ENCODE measurements at regions not wholly inside any gene's neighbourhood (a gene's known extent, or its start where the extent isn't known, plus 50 kb on each side); places are given as distances from the start of the nearest gene placed in this dataset.

DNA sequence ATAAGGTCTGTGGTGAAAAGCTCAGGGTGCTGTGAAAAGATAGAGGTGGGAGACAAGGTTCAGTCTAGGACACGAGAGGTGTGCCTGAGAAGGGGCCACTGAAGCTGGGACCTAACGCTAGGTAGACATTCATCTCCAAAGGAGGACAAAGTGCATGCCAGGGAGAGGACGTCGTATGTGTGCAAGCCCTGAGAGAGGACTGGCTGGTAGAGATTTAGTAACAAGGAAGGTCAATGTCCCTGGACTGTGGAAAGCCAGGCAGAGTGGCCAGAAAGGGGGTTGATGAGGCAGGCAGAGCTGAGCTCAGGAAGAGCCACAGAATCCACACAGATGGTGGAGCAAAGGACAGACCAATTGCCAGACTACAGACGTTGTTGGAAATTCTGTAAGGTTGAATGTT lies 817.6 kb downstream of the CCSER2 start:
- TF ChIP-seq, protein P1, sequence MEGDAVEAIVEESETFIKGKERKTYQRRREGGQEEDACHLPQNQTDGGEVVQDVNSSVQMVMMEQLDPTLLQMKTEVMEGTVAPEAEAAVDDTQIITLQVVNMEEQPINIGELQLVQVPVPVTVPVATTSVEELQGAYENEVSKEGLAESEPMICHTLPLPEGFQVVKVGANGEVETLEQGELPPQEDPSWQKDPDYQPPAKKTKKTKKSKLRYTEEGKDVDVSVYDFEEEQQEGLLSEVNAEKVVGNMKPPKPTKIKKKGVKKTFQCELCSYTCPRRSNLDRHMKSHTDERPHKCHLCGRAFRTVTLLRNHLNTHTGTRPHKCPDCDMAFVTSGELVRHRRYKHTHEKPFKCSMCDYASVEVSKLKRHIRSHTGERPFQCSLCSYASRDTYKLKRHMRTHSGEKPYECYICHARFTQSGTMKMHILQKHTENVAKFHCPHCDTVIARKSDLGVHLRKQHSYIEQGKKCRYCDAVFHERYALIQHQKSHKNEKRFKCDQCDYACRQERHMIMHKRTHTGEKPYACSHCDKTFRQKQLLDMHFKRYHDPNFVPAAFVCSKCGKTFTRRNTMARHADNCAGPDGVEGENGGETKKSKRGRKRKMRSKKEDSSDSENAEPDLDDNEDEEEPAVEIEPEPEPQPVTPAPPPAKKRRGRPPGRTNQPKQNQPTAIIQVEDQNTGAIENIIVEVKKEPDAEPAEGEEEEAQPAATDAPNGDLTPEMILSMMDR (conservative IDR thresholded peaks at IDR 0.05) = no peak
- Mint-ChIP-seq H3K27ac (0 out of 7 replicates have a peak overlapping the region, but pooled peaks of 1 of the 3 experiments have one; percentile 43), H3K27me3 (ENCODE audit: low read depth) (peaks cover 13% of the 10 kb centered on the region), H3K9me3 (peaks cover 25 to 26% of the 10 kb centered on the region in 2 experiments), H3K4me3 (no peak overlapping the region), H3K4me1 (peaks cover 36 to 37% of the 10 kb centered on the region in 2 experiments), H3K36me3 (ENCODE audit: insufficient read depth in 1 of 3, low read depth in 3 of 3) (peaks cover 15 to 34% (median 21%) of the 10 kb centered on the region in 3 experiments)
- no peak overlapping the region for H2BK15ac ChIP-seq (ENCODE audit: low read depth, low read length)
- H3K4me2 ChIP-seq (ENCODE audit: insufficient read depth, insufficient read length, low read length) = no peak overlapping the region
- H2BK20ac ChIP-seq (ENCODE audit: low read depth, low read length, poor library complexity, severe bottlenecking) = no peak overlapping the region
- no peak overlapping the region for H2BK120ac ChIP-seq (ENCODE audit: low read depth, low read length, poor library complexity, severe bottlenecking)
- no peaks in the 10 kb centered on the region for H3K4me1 ChIP-seq (ENCODE audit: insufficient read depth, low read length)
- no peak overlapping the region for H4K8ac ChIP-seq (replicated peaks; ENCODE audit: insufficient read length, low read depth, low read length)
- no peak overlapping the region for H3K56ac ChIP-seq (ENCODE audit: insufficient read length, low read depth, low read length)
- H4K20me1 ChIP-seq (ENCODE audit: control insufficient read depth, insufficient read depth, insufficient read length) = no peaks in the 10 kb centered on the region
- no peak overlapping the region for H3K4ac ChIP-seq (ENCODE audit: low read depth, low read length)
- no peak overlapping the region for H2BK12ac ChIP-seq (ENCODE audit: insufficient read length, low read depth, low read length)
- H4K5ac ChIP-seq (ENCODE audit: insufficient read length, low read depth, low read length) = no peak overlapping the region
- H2AFZ ChIP-seq (ENCODE audit: low read length) = no peak overlapping the region
- H3K23me2 ChIP-seq (ENCODE audit: insufficient read length, low read depth, low read length, poor library complexity, severe bottlenecking) = no peaks in the 10 kb centered on the region
- no peaks in the 10 kb centered on the region for H3K27me3 ChIP-seq (ENCODE audit: insufficient read depth, low read length)
- no peak overlapping the region for H4K91ac ChIP-seq (ENCODE audit: insufficient read length, low read depth, low read length)
- no peak overlapping the region for H2AK5ac ChIP-seq (ENCODE audit: insufficient read length, low read length)
- H3T11ph ChIP-seq (ENCODE audit: low read length) = no peak overlapping the region
- H3K9me3 ChIP-seq (ENCODE audit: control insufficient read depth, low read depth, low read length) = no peaks in the 10 kb centered on the region
- H3K79me2 ChIP-seq (ENCODE audit: insufficient read depth, low read length) = no peaks in the 10 kb centered on the region
- H3K18ac ChIP-seq (ENCODE audit: insufficient read length, low read depth, low read length) = no peak overlapping the region
- H2BK5ac ChIP-seq (ENCODE audit: insufficient read length, low read length) = no peak overlapping the region
- H3K14ac ChIP-seq (ENCODE audit: insufficient read depth, low read length) = no peak overlapping the region
- H3K27ac ChIP-seq (ENCODE audit: insufficient read length, low read depth, low read length) = no peak overlapping the region
- DNase-seq = no peak
- no CpG with 5 or more reads among the region's 5 CpGs for WGBS (ENCODE audit: extremely low coverage, insufficient read length, low lambda C conversion rate)
- no peaks in the 10 kb centered on the region for H3K79me1 ChIP-seq (ENCODE audit: insufficient read depth, low read depth, low read length, poor library complexity, severe bottlenecking)
- no peak overlapping the region for H3K23ac ChIP-seq (ENCODE audit: insufficient read length, low read depth, low read length)
- H3K9ac ChIP-seq (ENCODE audit: extremely low read depth, insufficient read length, low read length) = no peak overlapping the region

Data from H9 (cell line).